ENCODE measurements at regions not wholly inside any gene's neighbourhood (a gene's known extent, or its start where the extent isn't known, plus 50 kb on each side); places are given as distances from the start of the nearest gene placed in this dataset.

GRCh38 chr6:24987446-24988115 is 51.8 kb upstream of the RIPOR2 start:
- DNase-seq: no peak

GRCh38 chr6:24988562-24988961 is 52.8 kb upstream of the RIPOR2 start:
- DNase-seq: no peak

GRCh38 chr6:24990236-24990845 is 54.6 kb upstream of the RIPOR2 start:
- no peak for DNase-seq

DNA sequence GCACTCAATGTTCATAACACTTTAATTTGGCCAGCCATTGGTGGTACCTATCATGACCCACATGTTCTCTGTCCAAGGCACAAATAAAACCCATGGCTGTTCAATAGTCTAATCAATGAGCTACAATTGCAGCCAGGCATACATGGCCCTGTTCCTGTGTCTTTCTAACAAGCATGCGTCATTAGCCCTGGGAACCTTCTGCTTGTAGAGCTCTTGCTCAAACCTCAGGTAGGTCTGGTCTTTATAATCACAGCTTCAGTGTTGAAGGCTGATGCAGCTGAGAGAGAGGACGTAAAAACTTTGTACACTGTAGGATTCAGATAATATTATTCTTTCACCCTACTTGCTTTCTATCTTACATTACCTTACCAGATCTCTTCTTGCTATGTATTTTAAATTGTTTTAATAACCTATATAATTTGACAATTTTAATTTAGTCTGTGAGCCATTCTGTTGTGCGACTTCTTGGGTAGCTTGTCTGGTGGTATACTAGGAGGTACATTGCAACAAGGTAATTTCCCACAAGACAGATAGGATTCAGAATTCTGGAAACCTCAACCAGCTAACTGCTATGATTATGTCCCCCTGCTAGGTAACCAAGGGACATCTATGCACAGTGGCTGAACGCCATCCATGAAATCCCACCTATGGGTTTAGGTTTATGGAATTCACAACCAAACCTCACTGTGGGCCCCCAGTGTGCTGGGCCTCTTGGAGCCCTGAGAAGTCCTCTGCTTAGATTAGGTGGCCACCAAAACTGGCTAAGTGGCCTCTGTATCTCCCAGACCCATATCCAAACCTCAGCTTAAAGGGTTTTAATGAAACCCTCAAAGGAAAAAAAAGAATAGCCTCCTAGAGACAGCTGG is 55.4 kb upstream of the RIPOR2 start:
- no peak for DNase-seq

GRCh38 chr6:24991810-24992467 is 56.2 kb upstream of the RIPOR2 start:
- DNase-seq: no peak

DNA sequence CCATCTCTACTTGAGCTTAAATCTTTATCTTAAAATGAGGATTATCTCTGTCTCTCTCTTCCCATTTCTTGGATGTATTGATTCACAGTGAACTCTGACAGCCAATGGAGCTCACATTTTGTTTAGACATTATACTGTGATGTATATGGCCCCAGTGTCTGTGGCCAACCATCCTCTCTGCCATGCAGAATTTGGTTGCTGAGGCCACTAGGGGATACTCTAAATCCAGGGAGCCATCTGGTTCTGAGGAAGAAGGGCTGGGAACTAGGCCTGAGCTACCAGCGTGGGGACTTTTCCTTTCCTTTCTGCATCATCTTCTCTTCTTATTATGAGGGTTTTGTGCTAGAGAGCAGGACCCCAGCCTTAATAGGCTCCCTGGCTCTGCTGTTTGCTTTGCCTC is 59.1 kb upstream of the RIPOR2 start:
- DNase-seq: no peak

- no peak for DNase-seq
Observed at GRCh38 chr6:24995270-24995669, 59.5 kb upstream of the RIPOR2 start.

DNA sequence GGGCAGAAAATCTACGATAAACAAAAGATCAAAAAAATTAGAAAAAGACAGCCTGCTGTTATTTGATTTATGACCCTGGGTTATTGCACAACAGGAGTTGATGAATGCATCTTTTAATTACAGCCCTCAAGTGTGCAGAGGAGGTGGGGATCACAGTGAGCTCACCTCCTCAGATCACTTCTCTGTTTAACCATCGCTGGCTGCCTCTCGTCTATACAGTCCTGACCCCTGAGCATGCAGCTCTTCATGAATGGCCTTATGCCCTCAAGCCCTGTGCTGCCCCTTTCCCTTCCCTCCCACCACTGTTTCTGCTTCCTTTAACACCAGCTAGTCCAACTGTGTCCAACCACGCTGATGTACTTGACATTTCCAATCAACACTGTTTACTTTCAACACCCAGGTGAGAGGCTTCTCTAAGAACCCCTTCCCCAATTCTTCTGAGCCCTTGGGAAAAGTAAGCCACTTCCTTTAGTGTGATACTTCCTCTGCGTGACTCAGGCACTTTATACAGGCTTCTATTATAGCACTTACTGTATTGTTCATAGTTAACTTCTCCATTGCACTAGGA is 60.6 kb upstream of the RIPOR2 start:
- no peak for DNase-seq

DNA sequence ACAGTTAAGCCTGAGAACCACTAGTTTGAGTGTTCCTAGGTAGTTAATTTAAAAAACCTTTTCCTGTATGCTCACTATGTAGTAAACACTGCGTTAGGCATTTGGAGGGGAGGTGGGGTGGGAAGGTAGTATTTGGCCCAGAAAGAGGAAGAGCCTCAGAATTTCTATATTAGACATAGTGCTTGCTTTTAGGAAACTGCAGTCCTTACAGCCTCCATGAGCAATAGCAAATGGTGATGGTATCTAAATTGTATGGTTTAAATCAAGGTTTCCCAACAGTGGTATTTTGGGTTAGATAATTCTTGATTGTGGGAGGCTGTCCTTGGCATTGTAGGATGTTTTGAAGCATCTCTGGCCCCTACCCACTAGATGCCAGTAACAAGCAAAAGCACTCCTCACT is 61.5 kb upstream of the RIPOR2 start:
- DNase-seq: no peak

DNA sequence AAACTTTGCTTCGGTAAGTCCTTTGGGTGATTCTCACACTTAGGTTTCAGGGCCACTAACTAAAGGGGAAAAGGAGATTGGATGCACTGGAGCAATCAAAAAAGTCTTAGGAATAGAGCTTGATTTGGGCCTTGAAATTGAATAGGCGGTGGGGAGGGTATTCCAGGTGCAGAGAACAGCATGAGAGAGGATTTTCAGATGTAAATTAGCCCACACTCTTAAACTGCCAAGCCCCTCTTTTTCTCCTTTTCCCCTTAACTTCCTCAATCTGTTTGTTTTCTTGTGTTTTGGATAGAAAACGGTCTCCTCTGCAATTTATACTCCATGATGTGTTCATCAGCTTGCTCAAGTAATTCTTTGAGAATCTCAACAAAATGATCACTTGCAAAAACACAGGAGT is 62.1 kb upstream of the RIPOR2 start:
- DNase-seq: no peak

DNA sequence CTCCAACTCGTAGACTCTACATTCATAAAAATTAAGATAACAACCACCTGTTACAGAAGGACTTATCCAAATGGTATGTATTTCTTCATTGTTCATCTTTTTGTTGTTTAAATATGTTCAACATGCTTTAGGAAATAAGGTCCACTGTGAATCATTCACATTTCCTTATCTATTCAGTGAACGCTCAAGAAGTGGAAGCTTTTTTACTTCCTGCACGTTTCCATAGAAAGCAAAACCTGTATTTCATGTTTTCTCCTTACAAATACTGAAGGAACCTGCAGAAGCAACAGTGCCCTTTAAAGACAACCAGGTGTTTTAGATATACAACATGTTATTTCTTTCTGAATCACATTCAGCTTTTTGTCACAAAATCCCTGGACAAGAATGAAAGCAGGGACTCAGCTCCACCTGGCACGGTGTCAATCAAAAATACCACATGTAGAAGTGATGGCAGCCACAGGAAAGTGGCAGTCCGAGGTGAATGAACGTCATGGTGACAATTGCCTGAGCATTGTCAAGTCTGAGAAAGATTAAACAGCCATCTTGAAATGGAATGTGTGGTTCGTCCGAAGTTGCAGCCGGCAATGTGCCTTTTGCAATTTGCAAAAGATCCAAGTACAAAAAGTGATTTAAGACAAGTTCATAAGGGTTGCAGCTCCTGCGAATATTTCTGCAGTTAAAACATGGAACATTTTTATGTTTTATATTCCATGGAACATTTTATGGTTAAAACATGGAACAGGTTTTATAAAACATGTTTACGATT is 66.7 kb upstream of the RIPOR2 start:
- DNase-seq: no peak

DNA sequence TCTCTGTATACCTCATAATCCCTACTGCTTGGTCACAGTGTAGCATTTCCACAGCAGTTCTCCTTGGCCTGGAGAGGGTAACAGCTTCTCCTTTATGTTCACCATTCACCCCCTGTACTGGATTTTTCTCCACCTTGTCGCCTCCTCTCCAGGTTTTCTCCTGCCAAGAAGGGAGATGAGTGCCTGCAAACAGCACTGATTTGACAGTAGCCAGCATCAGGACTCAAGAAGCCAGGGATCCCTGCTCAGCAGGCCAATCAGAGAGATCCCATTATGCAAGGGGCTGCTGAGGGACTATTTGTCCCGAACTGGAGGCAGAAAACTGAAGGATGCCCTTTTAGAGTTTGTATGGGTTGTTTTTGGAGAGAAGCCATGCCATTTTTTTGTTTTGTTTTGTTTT is 68.6 kb upstream of the RIPOR2 start:
- DNase-seq: no peak

GRCh38 chr6:25005010-25005409 is 69.2 kb upstream of the RIPOR2 start:
- DNase-seq: no peak

DNA sequence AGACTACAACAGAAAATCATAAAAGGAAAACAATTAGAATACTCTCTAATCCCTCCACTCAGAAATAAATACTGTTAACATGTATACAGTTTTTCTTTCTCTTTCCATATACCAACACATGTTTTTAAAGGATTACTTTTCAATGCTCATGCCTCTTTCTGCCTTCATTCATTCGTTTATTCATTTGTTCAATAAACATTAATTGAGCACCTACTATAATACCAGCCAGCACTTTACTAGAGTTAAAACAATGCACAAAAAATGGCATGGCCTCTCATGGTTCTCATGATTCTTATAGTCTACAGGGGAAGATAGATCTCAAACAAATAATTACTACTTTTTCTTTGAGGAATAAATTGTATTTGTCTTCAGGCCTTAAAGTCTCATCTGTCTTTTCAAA is 70.3 kb upstream of the RIPOR2 start:
- DNase-seq: no peak

DNA sequence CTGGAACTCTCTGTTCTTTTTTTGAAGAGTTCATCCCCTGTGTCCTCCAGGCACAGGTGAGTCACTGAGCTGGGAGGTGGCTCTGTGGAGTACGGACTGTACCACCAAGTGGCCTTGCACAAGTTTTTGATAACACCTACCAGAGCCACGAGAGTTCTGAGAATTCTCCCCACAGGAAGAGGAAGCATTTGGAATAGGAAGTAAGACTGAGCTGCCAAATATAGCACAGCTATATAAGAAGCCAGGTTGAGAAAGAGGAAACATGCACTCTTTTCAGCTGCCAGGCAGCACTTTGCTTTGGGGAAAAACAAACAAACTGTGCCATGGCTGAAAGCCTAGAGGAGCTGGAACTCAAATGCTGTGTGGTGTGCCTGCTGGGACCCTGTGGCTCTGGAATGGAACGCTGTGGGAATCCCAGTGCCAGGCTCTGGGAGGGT is 70.8 kb upstream of the RIPOR2 start:
- DNase-seq: no peak

- no peak for DNase-seq
Observed at GRCh38 chr6:25007269-25007699, 71.5 kb upstream of the RIPOR2 start.

GRCh38 chr6:25008707-25009392 is 73.1 kb upstream of the RIPOR2 start:
- DNase-seq: no peak

- no peak for DNase-seq
Observed at GRCh38 chr6:25009393-25009710, 73.6 kb upstream of the RIPOR2 start.

DNA sequence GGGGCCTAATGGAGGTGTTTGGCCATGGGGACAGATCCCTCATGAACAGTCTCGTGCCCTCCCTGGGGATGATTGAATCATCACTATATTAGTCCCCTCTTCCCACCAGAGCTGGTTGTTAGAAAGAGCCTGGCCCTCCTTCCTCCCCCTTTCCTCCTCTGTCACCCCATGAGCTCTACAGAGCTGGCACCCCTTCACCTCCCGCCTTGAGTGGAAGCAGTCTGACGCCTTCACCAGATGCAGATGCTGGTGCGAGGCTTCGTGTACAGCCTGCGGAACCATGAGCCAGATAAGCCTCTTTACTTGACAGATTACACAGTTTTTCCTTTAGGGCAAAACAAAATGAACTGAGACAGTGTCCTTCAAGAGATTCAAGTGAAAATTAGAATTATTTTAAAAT is 74.4 kb upstream of the RIPOR2 start:
- no peak for DNase-seq

DNA sequence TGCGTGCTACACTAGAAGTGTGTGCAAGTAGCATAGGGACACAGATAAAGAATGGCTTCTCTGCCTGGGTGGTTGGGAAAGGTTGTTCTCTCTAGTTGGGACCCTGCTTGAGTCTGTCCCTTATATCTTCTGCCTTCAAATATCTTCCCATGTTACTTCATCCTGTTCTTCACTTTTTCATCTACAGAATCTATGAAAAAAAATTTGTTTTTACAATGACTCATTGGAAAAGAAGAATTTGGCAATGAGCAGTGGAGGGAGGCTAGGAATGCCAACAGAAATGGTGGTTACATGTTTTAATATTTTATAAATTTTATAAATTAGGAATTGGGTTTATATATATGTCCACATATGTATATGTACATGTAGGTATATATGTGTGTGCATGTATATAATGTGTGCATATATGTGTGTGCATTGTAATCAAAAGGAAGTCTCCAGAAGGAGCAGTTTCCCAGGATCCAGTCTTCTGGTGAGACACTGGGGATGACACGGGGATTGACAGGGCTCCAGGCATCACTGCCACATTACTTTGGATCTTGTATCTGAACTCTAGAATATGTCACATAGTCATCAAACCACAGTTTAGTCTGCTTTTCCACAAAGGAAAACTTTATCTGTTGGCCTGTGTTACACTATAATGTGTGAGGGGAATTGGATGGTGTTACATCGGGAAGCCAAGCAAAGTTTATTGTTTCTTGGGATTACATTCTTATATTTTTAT is 75.3 kb upstream of the RIPOR2 start:
- no peak for DNase-seq

DNA sequence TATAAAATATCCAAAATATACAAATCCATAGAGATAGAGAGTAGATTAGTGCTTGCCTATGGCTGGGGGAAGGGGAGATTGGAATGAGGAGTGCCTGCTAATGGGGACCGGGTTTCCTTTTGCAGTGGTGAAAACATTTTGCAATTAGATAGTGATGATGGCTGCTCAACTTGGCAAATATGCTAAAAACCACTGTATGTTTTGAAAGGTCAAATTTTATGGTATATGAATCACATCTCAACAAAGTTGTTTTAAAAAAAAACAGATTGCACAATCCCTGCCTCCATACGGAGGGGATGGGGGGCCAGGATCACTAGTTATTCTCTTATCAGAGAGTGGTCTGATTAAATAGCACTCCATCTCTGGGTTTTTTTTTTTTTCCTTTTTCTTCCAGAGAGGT is 76.9 kb upstream of the RIPOR2 start:
- DNase-seq: no peak

Measured in 8988T (cell line).